ENCODE measurements at regions not wholly inside any gene's neighbourhood (a gene's known extent, or its start where the extent isn't known, plus 50 kb on each side); places are given as distances from the start of the nearest gene placed in this dataset.

DNA sequence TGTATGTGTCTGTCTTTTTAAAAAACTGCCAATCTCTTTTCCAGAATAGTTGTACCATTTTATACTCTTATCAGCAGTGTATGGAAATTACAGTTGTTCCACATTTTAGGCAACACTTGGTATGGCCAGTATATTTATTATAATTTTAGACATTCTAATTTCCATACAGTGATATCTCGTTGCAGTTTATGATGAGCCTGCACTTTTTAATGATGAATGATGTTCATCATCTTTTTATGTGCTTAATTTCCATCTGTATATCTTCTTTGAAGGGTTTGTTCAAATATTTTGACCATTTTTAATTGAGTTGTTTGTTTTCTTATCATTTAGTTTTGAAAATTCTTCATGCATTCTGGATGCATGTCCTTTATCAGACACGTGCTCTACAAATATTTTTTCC, 57.0 kb upstream of the UBE2E2 start:
- TF ChIP-seq, protein P1, sequence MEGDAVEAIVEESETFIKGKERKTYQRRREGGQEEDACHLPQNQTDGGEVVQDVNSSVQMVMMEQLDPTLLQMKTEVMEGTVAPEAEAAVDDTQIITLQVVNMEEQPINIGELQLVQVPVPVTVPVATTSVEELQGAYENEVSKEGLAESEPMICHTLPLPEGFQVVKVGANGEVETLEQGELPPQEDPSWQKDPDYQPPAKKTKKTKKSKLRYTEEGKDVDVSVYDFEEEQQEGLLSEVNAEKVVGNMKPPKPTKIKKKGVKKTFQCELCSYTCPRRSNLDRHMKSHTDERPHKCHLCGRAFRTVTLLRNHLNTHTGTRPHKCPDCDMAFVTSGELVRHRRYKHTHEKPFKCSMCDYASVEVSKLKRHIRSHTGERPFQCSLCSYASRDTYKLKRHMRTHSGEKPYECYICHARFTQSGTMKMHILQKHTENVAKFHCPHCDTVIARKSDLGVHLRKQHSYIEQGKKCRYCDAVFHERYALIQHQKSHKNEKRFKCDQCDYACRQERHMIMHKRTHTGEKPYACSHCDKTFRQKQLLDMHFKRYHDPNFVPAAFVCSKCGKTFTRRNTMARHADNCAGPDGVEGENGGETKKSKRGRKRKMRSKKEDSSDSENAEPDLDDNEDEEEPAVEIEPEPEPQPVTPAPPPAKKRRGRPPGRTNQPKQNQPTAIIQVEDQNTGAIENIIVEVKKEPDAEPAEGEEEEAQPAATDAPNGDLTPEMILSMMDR (conservative IDR thresholded peaks at IDR 0.05) = no peak

DNA sequence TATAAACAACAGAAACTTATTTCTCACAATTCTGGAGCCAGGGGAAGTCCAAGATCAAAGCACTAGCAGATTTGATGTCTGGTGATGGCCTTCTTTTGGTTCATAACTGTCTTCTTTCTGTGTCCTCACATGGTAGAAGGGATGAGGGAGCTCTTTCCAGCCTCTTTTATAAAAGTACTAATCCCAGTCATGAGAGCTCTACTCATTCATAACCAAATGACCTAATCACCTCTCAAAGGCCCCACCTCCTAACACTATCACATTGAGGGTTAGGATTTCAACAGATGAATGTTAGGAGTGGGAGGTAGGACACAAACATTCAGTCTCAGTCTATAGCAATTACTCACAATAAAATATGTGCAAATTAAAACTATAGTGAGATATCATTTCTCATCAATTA, 50.1 kb upstream of the UBE2E2 start:
- H3K27ac ChIP-seq = no peak overlapping the region

More for the DNA sequence above, 57.0 kb upstream of the UBE2E2 start:
- no peak overlapping the region for H3K27ac ChIP-seq

More for the DNA sequence above, 50.1 kb upstream of the UBE2E2 start:
- TF ChIP-seq, protein P1 (conservative IDR thresholded peaks at IDR 0.05) = no peak
